DMS79 (cell line): ENCODE measurements at regions not wholly inside any gene's neighbourhood (a gene's known extent, or its start where the extent isn't known, plus 50 kb on each side); places are given as distances from the start of the nearest gene placed in this dataset.

ENCODE experiments used
- DNase-seq: peaks from one replicate; lab custom pipeline; 2025; lab: John Stamatoyannopoulos, UW

DNA sequence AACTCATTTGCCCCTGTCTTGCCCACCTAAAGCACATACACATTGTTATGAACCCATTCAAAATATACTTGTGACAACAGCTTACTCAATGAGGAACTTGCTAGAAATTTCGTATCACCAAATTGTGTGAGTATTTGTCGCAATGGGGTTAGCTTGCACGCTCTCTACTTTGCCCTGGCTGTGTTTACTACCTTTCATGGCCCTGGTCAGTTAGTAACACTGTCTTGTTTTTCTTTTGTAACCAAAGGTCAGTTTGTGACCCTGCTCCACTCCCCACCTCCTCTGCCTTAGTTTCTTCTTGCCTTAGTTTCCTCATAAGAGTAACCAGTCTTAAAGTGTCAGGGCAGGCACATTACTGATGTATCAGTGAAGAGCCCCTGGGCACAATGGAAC lies 205.8 kb upstream of the EEA1 start:
- no peak for DNase-seq

DNA sequence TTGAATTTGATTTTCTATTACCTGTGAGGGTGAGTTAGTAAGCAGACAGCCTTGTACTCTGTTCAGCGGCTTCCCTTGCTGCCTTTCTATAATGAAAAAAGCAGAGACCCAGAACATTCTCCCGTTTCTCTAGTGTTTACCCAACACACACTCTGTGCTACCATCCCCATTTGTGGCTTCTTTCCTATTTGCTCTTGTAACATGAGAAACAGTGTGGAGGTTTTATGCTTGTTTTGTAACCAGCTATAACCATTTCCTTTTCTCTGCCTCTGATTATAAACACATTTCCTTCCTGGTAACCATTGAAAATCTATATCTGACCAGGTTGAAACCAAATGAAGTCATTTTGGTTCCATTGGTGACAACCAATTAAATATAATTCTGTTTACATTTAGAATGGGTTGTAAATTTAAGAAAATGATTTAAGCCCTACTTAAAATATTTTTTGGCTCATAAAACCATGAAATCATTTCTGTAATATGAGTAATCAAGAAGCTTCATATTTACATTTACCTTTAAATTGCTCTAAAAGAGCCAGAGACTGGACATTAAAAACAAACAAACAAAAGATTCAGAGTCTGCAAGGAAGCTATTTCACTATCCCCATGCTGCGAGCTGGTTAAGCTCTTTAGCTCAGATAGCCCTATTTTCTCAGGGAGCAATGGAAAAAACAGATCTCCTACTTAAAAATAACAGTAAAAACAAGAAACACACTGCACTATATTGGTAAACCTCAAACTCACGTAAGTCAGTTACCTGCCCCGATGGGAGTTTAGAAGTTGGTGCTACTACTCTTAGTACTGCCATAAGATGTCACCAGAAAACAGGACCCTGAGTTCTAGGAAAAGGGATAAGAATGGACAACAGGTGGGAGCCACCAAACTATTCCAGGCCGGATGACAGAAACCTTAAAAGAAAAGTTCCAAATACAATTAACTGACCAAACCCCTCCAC lies 206.5 kb upstream of the EEA1 start:
- peak; percentile 92 for DNase-seq

DNA sequence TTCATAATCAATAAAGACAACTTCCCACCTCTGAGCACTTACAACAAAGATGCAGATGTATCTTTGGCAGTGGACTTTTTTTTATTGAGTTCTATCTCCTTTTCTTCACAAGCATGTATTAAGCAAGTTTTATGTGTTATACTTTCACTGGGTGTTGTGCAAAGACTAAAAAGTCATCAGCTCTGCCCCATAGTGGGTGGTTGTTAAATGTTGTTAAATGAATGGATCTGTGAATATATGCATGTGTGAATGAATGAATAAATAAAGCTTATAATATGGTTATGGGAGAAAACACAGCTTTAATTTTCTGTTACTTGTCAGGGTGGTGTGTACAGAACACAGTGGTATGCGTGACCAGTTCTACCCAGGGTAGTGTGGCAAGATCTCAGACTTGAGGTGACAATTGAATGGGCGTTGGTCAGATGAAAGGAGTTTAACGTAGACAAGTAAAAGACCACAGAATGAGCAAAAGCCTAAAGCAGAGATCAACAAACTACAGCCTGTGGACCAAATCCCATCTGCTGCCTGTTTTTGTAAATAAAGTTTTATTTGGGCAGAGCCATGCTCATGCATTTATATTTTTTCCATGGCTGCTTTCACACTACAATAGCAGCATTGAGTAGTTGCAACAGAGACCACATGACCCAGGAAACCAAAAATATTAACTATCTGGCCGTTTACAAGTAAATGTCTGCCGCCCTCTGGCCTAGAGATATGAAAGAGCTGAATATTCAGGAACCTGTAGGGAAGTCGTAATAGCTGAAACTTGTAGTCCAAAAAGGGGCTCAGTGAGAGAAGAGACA lies 207.4 kb upstream of the EEA1 start:
- no peak for DNase-seq

DNA sequence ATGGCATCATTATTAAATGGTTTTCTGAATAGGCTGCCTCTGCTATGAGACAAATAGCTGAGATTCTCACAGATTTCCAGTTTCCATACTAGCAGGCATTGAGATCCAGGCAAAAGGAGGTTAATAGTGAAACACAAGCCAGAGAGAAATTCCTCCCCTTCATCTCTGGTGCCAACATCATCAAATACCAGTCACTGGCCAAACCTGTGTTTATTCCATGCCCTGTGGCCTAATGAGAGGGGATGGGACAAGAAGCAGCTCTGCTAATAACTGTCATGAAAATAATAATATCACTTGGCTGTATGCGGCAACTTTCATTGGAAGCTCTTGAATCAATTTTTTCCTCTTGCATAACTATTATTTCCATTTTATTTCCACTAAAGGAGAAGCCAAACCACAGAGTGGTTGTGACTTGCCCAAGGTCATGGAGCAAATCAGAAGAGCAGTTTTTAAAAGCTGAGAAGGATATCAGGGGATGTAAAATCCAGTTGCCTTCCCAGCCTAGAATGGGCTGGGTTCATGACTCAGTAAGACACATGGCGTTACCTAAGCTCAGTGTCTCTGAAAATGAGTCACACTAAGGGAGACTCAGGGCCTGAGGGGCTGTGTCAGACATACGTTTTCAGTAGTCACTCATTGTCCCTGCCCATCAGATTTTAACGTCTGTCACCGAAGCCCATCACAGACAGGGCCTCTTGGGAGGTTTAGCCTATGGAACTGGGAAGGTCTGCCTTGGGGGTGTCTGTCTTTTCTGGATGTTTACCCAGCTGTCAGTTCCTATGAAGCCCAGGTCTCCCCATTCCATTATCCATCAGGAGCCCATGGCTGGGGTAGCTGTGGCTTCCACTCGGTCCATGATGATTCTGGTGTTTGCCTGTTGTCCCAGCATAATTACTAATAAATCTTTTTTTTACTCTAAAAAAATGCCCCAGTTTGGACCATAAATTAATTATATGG lies 208.8 kb upstream of the EEA1 start:
- no peak for DNase-seq

DNA sequence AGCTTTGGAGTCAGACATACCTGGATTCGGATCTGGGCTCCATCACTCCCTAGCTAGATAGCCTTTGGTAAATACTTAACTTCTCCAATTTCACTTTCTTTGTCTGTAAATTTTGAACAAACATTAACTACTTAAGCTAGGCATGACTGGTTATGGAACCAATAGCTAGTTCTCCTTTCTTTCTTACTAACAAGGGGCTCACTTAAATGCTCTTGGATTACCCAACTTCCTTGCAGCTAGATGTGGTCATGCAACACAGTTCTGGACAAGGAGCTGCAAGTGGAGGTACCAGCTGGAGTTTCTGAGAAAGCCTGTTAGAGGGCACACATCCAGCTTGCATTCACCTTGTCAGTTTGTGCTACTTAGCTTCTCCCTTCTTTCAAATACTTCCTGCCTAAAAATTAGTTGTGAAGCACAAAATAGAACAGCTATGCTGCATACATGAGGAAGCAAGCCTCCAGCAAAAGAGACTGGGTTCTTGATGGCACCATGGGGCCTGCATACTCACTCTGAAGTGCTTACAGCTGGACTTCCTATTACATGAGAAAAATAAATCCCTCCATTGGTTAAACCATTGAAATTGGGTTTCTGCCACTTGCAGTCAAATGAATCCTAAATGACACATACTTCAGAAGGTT lies 210.1 kb upstream of the EEA1 start:
- peak; percentile 49 for DNase-seq

DNA sequence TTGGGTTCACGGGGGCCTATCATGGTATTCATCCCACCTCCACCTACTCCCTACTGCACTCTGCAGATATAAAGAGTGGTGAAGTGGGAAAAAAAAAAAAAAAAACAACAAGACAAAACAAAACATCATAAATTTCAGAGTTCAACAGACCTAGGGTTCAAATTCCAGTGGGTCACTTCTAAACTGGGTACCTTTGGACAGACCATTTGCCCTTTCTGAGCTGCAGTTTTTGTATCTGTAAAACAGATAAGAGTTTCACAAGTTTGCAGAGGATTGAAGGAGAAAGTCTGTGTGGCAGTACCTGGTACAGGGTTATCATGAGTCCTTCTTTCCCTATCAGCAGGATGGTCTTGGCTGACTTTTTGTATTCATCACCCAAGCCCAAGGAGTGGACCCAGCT lies 211.2 kb upstream of the EEA1 start:
- no peak for DNase-seq

DNA sequence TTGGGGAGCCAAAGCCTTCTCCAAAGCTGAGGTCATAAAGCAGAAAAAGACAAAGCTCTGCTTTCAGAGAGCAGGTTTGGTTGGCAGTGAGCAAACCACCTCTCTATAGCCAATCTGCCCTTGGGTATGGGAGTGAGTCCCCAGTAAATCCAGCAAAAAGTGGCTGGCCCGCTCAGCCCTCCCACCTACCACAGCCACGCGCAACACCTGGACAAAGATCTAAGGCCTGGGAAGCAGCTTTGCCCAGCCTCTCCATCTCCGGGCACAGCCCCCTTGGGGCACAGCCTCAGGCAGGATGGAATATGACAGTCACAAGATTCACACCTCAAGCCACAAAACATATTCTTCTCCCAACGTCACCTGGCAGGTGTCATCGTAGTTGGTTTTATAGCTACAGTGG lies 211.7 kb upstream of the EEA1 start:
- DNase-seq: no peak

DNA sequence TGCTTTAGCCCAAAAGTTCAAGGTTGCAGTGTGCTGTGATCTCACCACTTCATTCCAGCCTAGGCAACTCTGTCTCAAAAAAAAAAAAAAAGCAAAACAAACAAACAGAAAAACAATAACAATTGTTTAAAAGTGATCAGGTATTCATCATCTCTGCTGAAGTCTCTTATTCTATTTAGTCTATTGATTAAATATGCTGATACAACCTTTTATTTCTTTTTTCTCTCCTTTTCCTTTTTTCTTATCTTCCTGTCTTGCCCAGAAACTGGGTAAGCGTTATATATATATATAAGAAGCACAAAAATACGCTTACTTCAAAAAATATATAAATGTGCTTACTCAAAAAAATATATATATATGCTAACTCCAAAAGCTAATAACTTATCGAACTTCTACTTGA lies 213.8 kb upstream of the EEA1 start:
- no peak for DNase-seq

DNA sequence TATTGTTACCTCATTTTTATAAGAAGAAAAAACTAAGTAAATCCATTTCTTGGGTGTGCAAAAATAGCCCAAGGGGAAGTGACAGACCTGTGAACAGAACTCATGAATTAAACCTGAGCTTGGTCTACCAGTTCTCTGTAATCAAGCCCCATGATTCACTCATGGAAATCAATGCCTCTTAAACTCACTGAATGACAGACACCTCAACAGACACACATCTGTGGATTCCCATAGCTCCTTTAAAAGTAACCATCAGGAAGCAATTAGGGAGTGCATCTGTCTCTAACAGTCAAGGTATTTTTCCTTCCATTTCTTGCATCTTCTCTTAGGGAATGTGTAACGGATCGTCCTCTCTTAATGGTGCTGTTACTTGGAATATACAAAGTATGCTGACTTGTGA lies 215.0 kb upstream of the EEA1 start:
- no peak for DNase-seq

DNA sequence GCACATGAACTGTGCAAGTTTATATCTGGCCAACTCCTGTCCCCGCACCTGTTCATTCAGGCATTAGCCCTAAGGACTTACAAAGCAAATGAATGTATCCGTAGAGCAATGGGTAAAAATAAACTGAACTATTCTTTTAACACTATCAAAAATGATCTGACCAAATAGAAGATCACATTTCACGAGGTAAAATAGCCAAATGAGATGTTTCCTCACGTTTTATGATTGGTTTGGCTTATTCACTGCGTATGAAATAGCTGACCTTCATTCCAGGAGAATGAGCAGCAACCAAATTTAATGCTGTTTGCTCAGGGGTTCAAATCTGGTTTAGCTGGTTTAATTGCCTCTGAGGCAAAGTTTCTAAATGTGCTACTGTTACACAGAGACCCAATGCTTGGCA lies 216.0 kb upstream of the EEA1 start:
- DNase-seq: no peak

DNA sequence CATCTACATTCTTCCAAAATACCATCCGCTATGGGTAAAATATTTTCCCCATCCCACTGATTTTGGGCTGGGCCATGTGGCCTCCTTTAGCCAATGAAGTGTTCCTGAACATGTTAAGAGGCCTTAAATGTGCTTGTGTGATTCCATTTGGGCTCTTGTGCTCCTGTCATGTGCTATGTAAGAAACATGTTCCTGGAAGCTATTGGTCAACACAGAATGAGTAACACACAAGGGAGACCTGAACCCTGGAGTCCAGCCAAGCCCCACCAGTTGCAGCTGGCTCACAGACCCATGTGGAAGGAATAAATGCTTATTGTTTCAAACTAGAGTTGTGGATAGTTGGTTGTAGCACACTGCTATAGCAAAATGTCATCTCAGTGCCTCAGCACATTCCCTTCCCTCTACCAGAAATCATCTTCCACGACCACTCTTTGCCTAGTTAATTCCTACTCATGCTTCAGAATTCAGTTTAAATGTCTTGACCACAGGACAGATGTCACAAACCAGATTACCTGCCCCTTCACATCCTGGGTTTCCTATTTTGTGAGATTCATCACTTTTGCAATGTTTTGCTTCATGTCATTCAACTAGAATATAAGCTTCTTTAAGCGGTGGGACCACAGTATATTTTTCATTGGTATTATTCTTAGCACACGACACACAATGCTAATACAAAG lies 217.3 kb upstream of the EEA1 start:
- DNase-seq: no peak

DNA sequence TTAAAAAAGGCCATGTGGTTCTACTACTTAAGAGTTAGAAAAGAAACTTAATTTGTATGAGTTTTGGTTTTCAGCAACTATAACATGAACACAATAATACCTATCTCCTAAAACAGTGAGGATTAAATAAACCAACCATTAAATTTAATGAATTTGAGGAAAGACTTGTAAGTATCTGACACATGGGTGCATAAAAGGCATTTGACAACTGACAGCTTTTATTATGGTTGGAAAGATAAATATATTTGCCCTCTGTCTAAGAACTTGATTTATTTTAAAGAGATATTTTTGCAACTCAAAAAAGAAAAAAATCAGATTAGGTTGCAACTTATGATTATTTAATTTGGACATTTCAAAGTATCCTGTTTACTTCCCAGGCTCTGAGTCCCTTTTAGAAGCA lies 217.9 kb upstream of the EEA1 start:
- DNase-seq: no peak

DNA sequence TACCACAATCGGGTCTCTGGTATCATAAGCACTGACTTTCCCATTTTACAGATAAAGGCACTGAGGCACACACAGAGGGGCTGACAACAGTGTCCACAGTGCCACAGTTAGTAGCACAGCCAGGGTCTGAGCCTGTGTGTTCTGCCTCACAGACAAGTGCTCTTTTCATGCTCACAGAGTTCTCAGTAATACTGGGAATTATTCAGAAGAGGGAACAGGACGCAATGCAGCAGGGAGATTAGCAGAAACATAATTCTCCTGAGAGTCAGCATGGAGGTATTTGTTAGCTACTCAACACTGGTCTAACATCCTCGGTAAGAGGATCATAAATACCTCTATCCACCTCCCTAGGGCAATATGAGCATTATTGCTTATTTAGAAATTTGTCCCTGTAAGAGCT lies 219.3 kb upstream of the EEA1 start:
- no peak for DNase-seq

DNA sequence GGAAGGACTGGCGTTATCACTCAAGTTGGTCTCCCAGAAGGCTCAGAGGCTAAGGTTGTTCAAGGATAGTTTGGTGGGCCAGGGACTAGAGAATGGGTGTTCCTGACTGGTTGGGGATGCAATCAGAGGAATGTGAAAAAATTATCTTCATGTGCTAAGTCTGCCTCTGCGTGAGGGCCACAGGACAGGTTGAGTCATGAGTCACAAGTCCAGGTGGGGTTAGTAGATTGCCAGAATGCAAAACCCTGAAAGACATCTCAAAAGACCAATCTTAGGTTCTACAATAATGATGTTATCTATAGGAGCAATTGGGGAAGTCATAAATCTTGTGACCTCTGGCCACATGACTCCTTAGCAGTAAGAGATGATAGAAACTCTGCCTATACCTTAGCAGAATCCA lies 220.1 kb upstream of the EEA1 start:
- no peak for DNase-seq

DNA sequence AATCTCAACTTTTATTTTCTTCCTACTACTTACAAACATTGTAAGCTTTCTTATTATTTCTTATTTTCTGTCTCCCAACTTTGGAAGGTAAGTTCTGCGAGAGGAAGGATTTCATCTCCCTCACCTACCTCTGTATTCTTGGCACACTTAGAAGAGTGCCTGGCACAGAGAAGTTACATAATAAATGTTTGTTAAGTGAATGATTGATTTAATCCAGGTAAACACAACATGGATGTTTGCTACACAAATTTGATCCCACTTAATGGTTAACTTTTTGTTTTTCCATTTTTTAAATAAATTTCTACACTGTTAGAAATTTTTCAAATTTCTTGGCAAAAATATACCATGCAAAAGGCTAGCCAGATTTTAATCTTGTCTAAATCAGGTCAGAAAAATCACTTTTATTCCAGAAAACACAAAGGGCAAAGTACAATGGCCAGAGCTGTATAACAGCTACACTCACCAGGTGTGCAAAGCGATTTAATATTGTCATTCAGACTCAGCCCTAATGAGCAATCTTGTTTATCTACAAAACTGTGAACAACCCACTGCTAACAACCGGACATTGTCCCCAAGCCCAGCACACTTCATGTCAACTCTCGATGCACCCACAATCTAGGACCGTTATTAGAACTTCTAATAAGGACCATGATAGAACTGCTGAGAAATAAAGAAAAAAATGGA lies 222.1 kb upstream of the EEA1 start:
- no peak for DNase-seq

DNA sequence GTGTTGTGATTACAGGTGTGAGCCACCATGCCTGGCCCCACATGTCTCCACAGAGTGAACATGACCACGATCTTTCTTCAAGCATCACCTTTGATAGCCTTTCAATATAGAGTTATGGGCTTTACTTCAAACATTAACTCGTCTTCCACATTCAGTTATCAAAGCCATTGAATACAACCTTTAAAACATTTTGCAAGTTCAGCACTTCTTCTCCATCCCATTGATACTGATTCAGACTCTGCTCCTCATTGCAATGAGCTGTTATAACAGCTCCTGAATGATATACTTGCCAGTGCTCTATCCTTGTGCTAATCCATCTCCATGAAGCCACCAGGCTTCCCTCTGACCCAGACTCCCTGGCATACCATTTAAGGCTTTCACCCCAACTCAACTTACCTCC lies 223.5 kb upstream of the EEA1 start:
- no peak for DNase-seq

DNA sequence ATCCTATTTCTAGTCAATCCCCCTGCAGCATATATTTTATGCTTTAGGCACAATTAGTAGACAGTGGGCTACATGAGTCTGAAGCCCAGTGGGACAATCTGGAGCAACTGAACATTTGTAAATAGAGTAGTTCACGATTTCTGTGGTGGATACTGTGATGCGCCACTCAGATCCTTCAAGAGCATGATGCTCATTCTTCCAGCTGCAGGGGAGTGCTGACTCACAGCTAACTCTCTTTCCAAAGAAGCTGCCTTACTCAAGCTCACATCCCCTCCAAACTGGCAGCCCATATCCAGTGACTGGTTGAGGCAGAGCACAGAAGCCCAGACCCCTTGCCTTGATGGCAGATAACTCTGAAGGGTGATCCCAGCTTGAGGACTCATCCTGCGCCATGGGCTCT lies 224.2 kb upstream of the EEA1 start:
- no peak for DNase-seq

DNA sequence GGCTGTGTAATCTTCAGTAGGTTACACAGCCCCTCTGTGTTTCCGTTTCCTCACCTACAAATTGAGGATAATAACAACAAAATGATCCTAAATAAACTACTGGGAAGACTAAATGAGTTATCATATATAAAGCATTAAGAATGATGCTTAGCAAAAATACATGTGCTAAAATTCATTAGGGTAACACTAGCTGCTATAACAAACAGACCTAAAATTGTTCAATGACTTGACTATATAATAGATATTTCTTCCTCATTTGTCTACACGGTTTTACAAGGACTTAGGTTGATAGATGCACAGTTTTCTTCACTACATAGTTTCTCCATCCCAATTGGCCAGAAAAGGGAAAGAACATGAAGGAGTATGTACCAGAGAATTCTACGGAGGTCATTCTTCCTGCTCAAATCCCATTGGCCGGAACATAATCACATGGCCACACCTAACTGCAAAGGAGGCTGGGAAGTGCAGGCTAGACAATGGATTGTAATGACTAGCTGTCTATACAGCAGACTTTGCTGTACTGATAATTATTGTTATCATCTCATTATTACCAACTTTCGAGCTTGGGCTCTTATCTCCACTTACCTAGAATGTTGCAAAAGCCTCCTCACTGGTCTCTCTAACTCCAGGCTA lies 223.5 kb upstream of the NUDT4 start:
- no peak for DNase-seq

DNA sequence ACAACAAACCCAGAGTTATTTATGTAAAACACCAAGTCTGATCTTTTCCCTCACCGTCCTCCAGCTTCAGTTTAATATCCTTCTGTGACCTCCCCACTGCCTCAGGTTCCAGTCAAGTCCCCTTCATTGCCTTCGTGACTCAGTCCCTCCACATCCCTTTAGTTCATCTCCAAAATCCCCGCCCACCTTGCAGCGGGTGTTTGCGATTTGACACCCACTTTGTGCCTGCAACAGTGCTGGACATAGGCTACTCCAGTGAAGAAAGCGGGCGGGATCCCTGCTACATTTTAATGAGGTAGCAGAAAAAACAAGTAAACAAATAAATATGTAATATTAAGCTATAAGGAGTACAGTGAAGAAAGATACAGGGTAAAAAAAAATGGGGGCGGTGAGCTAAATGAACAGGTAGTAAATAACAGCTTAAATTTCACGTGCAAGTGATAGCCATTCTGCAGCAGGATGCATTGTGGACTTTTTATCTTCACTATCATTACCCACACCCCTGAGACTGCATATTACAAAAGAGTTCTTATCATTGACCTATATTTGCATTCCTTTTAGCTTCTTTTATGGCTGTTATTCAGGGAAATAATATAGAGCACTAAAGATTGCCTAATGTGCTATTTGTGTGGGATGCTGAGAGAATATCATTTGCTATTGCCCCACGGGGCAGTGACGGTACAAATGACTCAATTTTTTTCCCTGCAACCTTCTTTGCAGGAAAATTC lies 222.8 kb upstream of the NUDT4 start:
- DNase-seq: no peak
